ENCODE measurements at regions not wholly inside any gene's neighbourhood (a gene's known extent, or its start where the extent isn't known, plus 50 kb on each side); places are given as distances from the start of the nearest gene placed in this dataset.

- TF ChIP-seq CTCF (IDR thresholded peaks at IDR 0.05; ENCODE audit: insufficient read depth, low read length, poor library complexity, severe bottlenecking), result no peak
- H3K36me3 ChIP-seq (ENCODE audit: control insufficient read depth, insufficient read depth, low read length), result no peaks in the 10 kb centered on the region
- H3K4me3 ChIP-seq (replicated peaks; ENCODE audit: low read depth, low read length), result no peak overlapping the region
- H3K27me3 ChIP-seq (replicated peaks; ENCODE audit: control insufficient read depth, insufficient read depth, low read length), result peaks cover 3% of the 10 kb centered on the region; the same call in 1 of the 2 replicates
- no peak for DNase-seq (ENCODE audit: extremely low read depth, insufficient read length)
Measured at GRCh38 chr22:26811647-26811992, 154.2 kb downstream of the MIAT start.

DNA sequence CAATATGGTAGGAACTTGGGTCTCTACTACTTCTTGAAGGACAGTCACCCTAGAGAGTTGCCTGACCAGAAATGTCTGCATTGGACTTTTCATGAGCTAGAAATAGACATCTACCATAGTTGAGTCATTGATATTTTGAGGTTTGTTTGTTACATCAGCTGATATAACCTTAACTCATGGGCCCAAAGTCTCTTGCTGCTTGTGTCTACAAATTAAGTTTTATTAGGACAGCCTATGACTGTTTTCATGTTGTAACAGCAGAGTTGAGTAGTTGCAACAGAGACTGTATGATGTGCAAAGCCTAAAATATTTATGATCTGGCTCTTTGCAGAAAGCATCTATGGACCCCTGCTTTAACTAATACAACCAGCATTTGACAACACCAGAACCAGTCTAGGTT, 155.3 kb downstream of the MIAT start:
- no peaks in the 10 kb centered on the region for H3K36me3 ChIP-seq (ENCODE audit: control insufficient read depth, insufficient read depth, low read length)
- no peak for TF ChIP-seq CTCF (IDR thresholded peaks at IDR 0.05; ENCODE audit: insufficient read depth, low read length, poor library complexity, severe bottlenecking)
- H3K4me3 ChIP-seq (replicated peaks; ENCODE audit: low read depth, low read length), result no peak overlapping the region
- peaks cover 3% of the 10 kb centered on the region; the same call in 1 of the 2 replicates for H3K27me3 ChIP-seq (replicated peaks; ENCODE audit: control insufficient read depth, insufficient read depth, low read length)
- DNase-seq (ENCODE audit: extremely low read depth, insufficient read length), result no peak

GRCh38 chr22:26816726-26817125, 159.3 kb downstream of the MIAT start:
- Histone ChIP-seq H3K27me3 (replicated peaks; ENCODE audit: control insufficient read depth, insufficient read depth, low read length) (peaks cover 2% of the 10 kb centered on the region; the same call in 1 of the 2 replicates), H3K4me3 (replicated peaks; ENCODE audit: low read depth, low read length) (no peak overlapping the region), H3K36me3 (ENCODE audit: control insufficient read depth, insufficient read depth, low read length) (no peaks in the 10 kb centered on the region)
- no peak for DNase-seq (ENCODE audit: extremely low read depth, insufficient read length)
- TF ChIP-seq CTCF (IDR thresholded peaks at IDR 0.05; ENCODE audit: insufficient read depth, low read length, poor library complexity, severe bottlenecking), result no peak

GRCh38 chr22:26817926-26818325, 160.5 kb downstream of the MIAT start:
- no peak for TF ChIP-seq CTCF (IDR thresholded peaks at IDR 0.05; ENCODE audit: insufficient read depth, low read length, poor library complexity, severe bottlenecking)
- peaks cover 2% of the 10 kb centered on the region; the same call in 1 of the 2 replicates for H3K27me3 ChIP-seq (replicated peaks; ENCODE audit: control insufficient read depth, insufficient read depth, low read length)
- H3K4me3 ChIP-seq (replicated peaks; ENCODE audit: low read depth, low read length), result no peak overlapping the region
- no peak for DNase-seq (ENCODE audit: extremely low read depth, insufficient read length)
- H3K36me3 ChIP-seq (ENCODE audit: control insufficient read depth, insufficient read depth, low read length), result no peaks in the 10 kb centered on the region

DNA sequence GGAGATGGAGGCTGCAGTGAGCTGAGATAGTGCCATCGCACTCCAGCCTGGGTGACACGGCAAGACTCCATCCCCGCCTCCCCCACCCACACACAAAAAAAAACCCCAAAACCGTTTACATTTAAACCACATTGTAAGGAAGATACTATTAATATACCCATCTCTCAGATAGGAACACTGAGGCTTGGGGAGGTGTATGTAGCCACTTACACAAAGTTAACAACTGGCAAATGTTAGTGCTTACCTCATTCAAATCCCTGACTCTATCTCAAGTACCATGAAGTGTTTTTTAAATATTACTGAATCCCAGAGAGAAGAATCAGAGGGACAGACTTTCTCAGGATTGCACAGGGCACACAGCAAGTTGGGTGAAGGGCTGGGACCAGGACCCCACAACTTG, 164.5 kb downstream of the MIAT start:
- TF ChIP-seq CTCF (IDR thresholded peaks at IDR 0.05; ENCODE audit: insufficient read depth, low read length, poor library complexity, severe bottlenecking), result no peak
- no peaks in the 10 kb centered on the region for H3K27me3 ChIP-seq (replicated peaks; ENCODE audit: control insufficient read depth, insufficient read depth, low read length)
- no peak for DNase-seq (ENCODE audit: extremely low read depth, insufficient read length)
- H3K4me3 ChIP-seq (replicated peaks; ENCODE audit: low read depth, low read length), result no peak overlapping the region
- no peaks in the 10 kb centered on the region for H3K36me3 ChIP-seq (ENCODE audit: control insufficient read depth, insufficient read depth, low read length)

- no peak for TF ChIP-seq CTCF (IDR thresholded peaks at IDR 0.05; ENCODE audit: insufficient read depth, low read length, poor library complexity, severe bottlenecking)
- H3K27me3 ChIP-seq (replicated peaks; ENCODE audit: control insufficient read depth, insufficient read depth, low read length), result no peaks in the 10 kb centered on the region
- H3K36me3 ChIP-seq (ENCODE audit: control insufficient read depth, insufficient read depth, low read length), result no peaks in the 10 kb centered on the region
- DNase-seq (ENCODE audit: extremely low read depth, insufficient read length), result no peak
- no peak overlapping the region for H3K4me3 ChIP-seq (replicated peaks; ENCODE audit: low read depth, low read length)
Measured at GRCh38 chr22:26822313-26822712, 164.9 kb downstream of the MIAT start.

Data from GM06990 (cell line).